Urothelium cell line (cell line): ENCODE measurements at regions not wholly inside any gene's neighbourhood (a gene's known extent, or its start where the extent isn't known, plus 50 kb on each side); places are given as distances from the start of the nearest gene placed in this dataset.

Experiments
- DNase-seq: peaks from one replicate; pipeline ENCODE4 v3.0.0; 2011; ENCODE audit warnings: low spot score, mixed read lengths
- FAIRE-seq: peaks from 2 replicates; lab custom pipeline; 2011; peaks lifted over from hg19 to GRCh38; lab: Jason Lieb, UNC

DNA sequence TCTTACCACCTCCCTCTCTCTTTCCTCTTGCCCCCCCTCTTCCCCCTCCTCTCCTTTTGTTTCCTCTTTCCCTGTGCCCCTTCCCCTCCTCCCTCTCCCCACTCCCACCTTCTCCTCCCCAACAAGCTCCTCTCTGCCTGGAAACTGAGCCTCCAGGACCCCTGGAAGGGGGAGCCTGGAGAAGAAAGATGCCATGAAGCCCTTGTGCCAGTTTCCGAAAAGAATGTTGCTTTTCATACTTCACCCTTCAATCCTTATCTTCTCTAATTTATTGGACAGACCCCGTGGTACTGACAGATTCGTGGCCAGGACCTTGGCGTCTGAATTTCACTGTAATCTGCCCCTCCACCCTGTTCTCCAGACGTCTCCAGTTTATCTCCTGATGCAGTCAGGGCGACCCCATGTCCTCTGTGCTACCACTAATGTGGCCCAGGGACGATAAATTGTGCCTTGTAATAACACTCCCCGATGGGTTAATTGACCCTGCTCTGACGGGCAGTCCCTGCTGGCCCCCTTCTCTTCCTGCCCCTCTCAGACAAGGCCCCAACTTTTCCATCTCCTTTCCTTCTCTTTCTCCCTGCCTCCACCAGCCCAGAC, 138.4 kb upstream of the GSE1 start:
- FAIRE-seq (no peak), DNase-seq (no peak)

DNA sequence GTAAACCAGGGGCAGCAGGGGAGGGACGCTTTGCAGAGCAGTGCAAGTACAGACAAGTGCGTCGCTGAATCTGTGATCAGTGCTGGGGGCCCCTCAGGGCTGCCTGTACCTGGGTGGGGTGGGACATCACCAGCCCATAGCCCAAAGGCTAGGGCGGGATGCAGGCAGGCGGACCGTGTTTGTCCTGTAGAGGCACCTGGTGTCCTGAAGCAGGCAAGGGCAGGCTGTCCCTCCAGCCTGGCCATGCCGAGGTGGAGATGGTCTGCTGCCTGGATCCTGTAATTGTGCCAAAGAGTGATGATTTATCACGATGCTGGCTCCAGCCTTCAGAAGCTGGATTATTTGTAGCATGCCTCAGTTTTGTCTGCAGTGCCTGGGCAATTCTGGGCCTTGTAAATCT, 137.9 kb upstream of the GSE1 start:
- DNase-seq (no peak), FAIRE-seq (no peak)

DNA sequence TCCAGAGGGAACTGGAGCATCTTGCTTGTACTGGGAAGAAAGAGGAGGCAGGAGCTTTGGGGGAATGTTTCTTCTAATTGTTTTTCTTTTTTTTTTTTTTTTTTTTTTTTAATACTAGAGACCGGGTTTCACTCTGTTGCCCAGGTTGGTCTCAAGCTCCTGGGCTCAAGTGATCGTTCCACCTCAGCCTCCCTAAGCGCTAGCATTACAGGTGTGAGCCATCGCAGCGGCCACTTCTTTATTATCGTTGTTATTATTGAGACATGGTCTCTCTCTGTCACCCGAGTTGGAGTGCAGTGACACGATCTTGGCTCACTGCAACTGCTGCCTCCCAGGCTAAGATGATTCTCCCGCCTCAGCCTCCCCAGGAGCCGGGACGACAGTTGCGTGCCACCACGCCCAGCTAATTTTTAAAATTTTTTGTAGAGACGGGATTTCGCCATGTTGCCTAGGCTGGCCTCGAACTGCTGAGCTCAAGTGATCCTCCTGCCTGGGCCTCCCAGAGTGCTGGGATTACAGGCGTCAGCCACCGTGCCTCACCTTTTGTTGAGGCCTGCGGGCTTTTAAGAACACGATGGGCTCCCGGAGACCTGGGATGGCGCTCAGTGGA, 137.3 kb upstream of the GSE1 start:
- FAIRE-seq, result no peak
- no peak for DNase-seq

DNA sequence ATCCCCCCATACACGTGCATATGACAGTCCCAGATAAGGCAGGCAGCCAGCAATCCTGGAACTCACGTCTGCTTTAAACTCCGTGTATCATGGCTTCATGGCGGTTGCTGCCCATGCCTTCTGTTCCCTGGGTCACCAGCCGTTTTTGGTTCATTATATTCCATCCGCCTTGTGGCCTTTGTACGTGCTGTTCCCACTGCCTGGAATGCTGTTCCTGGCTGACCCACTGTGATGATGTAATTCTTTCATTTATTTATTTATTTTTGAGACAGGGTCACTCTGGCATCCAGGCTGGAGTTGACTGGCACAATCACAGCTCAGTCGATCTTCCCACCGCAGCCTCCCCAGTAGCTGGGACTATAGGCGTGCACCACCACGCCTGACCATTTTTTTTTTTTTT, 136.7 kb upstream of the GSE1 start:
- no peak for FAIRE-seq

DNA sequence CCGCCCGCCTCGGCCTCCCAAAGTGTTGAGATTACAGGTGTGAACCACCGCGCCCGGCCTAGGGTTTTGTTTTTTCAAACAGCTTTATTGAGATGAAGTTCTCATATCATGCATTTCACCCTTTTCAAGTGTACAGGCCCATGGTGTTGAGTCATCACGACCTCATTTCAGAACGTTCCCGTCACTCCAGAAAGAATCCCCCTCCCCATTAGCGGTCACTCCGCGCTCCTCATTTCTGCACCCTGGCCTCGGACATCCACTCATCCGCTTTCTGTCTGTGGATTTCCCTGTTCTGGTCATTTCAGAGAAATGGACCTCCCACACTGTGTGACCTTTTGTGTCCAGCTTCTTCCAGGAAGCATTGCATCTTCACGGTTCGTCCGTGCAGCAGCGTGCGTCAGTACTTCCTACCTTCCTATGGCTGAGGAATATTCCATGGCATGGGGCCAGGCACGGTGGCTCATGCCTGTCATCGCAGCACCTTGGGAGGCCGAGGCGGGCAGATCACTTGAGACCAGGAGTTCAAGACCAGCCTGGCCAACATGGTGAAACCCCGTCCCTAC, 135.2 kb upstream of the GSE1 start:
- FAIRE-seq (no peak), DNase-seq (no peak)

More for the DNA sequence above, 136.7 kb upstream of the GSE1 start:
- no peak for DNase-seq

DNA sequence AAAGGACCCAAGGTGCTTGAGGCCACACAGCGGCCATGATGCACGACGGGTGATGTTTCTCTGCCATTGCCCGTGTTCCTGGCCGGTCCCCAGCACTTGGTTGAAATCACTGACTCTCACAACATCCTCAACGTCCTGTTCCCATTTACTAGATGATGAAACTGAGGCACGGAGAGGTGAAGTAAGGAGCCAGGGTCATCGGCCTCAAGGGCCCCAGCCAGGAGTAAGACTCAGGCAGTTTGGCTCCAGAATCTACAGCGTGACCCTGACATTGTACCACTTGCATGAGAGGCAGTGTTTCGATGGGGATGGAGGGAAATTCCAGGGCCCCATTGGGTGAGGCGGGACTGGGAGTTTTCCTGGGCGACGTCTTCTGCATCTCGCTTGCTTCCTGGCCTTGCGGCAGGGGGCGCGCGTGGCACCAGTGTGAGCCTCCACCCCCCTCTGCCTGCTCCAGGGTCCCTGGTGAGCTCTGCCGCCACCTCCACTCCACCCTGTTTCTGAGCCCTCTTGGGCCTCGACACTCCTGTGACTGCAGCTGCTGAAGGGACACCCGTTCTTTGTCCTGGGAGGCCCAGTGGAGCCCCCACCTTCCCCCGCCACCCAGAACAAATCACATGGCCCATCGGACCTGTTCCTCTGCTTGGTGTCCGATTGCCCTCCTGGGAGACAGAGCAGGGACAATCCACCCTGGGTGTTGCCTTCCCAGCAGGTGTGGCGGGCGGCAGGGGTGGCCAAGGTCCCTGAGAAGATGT, 133.0 kb upstream of the GSE1 start:
- FAIRE-seq (no peak), DNase-seq (no peak)

DNA sequence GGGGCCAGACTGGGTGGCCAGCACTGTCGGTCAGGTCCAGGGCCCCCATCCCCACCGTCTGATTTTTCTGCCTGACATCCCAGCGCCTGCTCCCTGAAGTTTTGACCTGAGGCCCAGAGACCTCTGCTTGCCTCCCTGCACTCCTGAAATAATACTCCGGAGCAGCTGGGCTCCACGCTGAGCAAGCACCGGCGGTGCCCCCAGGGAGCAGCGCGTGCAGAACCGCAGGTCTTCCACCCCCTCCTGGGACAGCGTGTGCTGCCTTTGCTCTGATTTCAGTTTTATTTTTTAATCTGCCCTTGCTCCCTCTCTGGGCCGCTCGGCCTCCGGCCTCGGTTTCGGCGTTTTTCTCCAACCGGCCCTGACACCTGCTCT, 132.4 kb upstream of the GSE1 start:
- DNase-seq (no peak), FAIRE-seq (no peak)

DNA sequence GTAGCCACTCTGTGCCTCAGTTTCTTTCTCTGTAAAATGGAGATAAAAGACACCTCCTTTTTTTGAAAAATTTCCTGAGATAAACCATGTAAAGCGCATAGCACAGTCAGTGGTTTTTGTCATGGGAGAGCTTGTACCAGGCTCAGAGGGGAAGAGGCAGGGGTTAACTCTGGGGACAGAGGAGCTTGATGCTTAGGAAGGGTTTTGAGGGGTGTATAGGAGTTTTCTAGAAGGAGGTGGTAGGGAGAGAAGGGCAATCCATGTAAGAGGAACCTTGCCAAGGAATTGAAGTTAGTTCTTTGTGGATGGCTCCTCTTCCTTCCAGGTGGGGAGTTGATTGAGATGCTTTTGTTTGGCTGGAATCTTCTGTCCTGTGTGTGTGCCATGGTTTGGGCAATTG, 131.9 kb upstream of the GSE1 start:
- DNase-seq (no peak), FAIRE-seq (no peak)

DNA sequence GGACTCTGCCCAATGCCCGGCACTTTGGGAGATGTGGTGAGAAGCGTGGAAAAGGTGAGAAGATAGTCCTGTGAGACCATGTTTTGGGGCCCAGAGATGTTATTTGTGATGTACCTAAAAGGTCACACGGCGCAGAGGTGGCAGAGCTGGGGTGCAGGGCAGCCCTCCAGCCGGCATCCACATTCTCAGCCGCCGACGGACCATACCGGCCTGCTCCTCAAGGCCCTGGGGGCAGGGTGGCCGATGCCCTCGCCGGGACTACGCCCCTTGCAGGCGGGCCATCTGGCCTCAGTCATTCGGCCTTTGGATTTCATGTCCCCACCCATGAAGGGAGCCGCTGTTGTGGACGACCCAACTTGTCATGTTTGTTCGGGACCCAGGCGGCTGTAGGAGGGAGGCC, 131.4 kb upstream of the GSE1 start:
- no peak for FAIRE-seq

DNA sequence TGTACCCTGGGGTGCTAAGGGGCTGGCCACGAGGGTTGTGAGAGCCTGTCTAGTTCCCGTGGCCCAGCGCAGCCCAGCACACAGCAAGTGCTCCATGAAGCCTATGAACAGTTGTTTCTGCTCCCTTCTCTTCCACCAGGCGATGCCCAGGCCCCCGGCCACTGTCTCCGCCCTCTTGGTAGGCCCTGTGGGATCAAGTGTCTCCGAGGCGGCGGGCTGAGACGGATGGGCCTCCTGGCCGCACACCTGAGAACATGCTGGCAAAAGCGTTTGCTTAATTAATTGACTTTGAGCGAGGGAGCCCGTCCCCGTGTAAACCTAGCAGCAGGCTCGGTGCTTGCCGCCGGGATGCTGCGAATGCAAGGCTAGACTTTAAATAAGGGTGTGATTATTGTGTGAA, 129.7 kb upstream of the GSE1 start:
- no peak for DNase-seq

More for the DNA sequence above, 131.4 kb upstream of the GSE1 start:
- no peak for DNase-seq

DNA sequence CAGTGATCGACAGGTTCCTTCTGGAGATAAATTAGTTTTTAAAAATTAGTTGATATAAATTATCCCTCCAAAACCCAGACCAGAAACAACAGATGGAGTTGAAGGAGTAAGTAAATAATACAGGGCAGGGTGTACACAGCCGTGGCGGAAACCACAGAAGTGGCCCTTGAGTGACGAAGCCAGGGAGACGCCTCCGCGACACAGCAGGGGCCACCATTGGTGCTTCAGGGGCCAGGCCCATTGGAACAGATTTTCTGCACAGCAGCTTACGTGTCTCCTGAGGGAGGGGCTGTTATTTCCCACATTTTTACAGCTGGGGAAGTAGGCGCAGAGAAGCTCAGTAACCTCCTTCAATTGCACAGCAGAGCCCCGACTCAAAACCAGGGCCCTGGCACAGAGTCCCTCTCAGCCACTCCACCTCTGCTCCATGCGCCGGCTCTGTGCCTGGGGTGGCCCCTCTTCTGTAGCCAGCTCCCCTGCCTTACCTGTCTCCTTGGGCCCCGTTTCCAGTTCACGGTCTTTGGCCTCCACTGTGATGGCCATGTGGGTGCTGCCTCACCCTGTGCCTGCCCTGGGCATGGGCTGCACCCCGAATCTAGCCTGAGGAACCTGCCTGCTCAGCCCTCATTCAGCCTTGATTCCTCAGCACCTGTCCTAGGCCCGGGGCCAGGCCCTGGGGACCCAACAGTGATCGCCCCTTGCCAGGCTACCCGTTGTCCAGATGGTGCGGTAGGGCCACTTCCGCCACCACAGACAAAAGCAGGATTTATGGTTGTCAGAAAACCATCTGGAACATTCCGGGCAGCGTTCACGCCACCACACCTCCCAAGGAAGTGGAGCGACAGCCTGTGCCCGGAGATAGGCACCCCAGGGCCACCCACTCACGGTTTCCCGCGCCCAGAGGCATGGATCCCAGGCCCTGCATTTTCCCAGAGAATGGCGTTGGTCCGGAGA, 128.5 kb upstream of the GSE1 start:
- DNase-seq, result no peak
- FAIRE-seq, result no peak

More for the DNA sequence above, 129.7 kb upstream of the GSE1 start:
- FAIRE-seq, result no peak

DNA sequence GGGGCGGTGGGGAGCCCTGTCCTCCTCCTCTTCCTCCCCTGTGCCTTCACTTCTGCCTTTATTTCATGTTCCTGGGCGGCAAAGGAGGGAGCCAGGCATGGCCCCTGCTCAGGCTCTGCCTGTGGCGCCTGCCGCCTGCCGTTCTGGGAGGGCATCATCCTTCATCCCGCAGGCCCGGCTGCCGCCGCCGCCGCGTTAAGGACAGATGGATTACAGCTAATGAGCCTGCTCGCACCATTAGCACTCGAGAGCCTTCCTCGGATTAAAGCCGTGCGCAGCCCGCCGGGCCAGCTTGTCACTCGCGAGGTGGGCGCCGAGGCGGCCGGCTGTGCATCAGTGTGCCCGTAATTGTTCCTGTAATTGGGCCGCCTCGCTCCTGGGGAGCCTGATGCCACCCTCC, 127.7 kb upstream of the GSE1 start:
- DNase-seq (no peak), FAIRE-seq (no peak)

DNA sequence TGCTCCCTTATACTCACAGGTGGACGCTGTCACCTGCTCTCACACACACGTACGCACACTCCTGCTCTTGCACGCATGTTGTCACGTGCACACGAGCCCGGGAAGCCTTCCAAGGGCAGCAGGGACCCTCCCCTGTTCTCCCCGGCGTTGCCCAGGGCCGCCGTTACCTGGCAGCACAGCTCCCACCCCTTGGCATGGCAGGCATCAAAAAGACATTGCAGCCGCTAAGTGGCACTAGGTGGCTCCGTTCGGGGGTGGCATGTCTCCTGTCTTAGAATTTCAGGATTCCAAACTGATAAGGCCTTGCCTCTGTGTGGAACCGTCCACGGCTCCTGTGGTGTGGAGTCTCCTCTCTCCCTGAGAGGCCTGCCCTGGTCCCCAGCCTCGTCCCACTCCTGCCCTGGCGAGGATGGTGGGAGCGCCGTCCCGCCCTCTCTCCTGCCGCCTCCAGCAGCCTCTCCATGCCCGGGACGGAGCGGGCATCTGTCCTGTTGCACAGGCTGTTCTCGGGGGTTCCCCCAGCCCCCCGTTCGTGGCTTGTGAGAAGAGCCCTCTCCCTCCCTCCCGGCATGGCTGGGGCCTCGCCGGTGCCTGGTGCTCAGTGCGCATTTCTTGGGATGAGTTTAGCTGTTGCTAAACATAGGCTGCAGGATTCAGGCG, 126.7 kb upstream of the GSE1 start:
- DNase-seq (no peak), FAIRE-seq (no peak)

DNA sequence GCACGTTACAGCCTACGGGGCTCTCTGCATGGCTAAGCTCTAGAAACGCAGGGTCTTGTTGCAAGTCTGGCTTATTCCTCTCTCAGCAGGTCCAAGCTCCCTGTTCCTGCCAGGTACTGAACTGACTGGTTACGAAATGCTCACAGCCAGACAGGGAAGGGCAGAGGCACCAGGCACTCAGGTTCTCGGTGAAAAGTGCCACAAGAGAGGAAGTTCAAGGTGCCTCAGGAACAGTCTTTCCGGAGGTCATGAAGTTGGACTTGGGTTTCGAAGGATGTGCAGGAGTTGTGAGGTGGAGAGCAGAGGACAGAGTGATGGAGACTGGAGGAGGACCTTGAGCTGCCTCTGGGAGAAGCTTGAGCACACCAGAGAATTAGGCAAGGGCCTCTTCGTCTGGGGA, 124.7 kb upstream of the GSE1 start:
- FAIRE-seq (no peak), DNase-seq (no peak)

DNA sequence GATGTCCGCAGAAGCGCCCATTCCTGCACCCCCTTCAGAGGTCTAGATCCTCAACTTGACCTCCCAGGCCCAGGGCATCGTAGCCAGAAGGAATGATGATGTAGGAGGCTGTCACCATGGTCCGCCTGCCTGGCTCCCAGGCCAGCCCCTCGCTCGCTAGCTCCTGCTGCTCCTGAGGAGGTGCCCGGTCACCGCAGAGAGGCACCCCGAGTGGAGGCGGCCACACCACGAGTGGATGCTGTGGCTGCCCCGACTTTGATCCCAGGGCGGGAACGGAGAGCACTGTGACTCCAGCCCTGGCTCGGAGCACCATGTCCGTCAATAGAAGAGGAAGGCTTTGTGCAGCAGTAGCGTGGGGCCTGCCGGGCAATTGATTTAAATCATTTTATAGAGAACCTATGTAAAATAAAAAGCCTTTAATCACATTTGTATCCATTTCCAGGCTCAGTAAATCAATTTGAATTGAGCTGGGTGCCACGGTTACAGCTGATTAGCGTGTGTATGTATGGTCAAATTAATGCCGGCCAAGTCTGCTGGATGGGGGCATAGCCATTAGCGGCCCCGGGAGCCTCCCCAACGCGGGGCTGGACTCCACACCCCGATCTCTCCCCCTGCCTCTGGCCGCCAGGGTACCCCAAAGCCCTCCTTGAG, 122.6 kb upstream of the GSE1 start:
- no peak for FAIRE-seq
- no peak for DNase-seq

DNA sequence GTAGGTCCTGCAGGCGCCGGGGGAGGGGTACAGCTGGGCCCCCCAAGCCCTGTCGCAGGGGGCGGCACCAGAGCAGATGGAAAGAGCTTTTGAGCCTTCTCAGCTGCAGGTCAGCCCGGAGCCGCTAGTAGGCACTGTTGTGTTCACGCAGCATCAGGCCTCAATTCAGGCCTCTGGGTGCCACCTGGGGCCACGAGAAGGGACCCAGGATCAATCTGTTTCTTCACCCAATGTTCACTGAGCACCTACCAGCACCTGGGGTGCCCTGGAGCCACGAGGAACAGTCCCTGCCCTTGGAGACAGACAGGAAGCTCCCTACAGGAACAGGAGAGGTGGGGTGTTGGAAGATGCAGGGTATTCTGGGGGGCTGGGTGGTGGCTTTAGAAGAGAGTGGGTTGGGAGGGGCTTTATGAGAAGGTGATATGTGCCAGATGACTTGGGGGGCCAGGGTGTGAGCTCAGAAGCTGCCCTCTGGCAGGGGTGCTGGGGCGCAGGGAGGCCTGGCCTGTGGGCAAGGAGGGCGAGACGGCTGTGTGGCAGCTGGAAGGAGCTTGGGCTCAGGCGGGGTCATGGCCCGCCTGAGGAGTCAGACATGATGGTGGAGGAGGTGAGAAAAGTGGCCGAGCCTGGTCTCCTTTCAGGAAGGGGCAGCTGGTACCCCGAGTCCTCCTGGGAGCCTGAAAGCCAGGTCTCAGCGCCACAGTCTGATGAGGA, 121.9 kb upstream of the GSE1 start:
- DNase-seq, result no peak
- no peak for FAIRE-seq

DNA sequence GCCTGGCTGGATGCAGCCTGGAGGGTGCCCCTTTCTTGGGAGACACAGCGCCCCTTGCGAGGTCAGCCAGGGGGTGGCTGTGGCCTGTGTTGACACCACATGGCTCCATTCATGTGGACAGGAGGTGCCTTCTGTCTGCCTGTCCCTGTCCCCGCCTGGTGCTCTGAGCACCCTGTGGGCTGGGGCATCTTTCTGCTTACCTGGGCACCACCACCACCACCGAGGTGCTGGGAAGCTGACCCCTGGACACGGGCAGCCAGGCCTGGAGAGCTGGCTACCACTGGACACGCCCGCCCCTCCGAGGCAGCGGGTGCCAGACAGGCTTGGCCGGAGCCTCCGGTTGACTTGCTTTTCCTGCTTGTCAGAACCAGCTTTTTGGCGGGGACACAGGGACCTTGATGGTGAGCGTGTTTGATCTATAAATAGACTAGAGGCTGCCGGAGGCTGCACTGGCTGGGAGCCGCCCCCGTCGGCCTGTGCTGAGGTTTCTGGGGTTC, 121.3 kb upstream of the GSE1 start:
- DNase-seq, result peak; percentile 38
- FAIRE-seq, result no peak

DNA sequence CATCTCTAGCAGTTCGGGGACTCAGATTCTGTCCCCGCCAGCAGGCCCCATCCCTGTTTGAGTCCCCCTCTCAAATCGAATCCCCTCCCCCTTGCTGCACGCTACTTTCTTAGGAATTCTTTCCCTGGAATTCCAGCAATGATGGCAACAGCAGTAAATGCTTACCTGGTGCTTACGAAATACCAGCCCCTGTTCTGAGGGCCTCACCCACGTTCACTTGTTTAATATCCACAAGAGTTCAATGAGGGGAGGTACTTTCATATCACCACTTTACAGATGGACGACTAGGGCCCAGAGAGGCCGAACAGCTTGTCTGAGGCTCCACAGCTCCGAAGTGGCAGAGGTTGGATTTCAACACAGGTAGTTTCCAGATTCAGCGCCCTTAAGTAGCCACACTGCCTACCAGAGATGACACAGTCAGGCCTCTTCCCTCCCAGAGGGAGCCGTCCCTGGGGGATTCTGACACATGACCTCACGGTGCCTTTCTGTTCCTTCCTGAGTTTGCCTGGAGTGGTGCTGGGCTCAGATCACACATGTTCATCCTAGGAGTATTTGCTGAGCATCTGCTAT, 120.7 kb upstream of the GSE1 start:
- DNase-seq (no peak), FAIRE-seq (no peak)

DNA sequence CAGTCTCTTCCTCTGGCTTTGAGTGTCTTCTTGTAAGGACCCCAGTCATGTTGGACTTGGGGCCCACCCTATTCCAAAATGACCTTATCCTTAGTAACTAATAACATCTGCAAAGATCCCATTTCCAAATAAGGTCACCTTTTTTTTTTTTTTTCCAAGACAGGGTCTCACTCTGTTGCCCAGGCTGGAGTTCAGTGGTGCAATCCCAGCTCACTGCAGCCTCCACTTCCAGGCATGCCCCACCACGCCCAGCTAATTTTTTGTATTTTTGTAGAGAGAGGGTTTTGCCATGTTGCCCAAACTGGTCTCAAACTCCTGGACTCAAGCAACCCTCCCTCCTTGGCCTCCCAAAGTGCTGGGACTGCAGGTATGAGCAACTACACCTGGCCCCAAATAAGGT, 118.8 kb upstream of the GSE1 start:
- FAIRE-seq (no peak), DNase-seq (no peak)
